ENCODE measurements at regions not wholly inside any gene's neighbourhood (a gene's known extent, or its start where the extent isn't known, plus 50 kb on each side); places are given as distances from the start of the nearest gene placed in this dataset.

DNA sequence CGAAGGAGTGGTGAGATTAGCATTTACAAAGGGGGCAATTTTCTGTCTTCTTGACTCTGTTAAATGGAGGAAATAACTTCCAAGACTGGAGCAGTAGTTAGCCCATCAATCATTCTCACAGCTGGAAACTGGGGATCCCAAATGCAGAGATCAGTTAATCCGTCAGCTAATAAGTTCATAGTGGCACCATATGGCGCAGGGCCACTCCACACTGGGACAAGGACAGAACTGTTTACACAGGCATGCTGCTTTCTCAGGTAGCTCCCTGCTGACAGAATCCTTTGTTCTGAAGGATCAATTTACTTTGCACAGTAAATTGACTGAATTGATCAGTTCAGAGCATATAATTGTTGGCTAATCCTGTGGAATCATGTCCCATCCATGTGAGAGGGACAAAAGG is 395.7 kb downstream of the TMEM161B start:
- Histone ChIP-seq H3K4me1 (ENCODE audit: control insufficient read depth, extremely low read depth, insufficient read depth, low read length) (no peaks in the 10 kb centered on the region), H3K4me3 (replicated peaks in 1 of 4; ENCODE audit: control extremely low read depth in 1 of 4, insufficient read depth in 1 of 4, low read depth in 3 of 4, low read length in 4 of 4) (no peak overlapping the region), H3K9me3 (ENCODE audit: control insufficient read depth, insufficient read depth, low read depth, low read length) (no peaks in the 10 kb centered on the region), H3K4me2 (ENCODE audit: extremely low read depth, insufficient read depth, low read length) (no peak overlapping the region), H4K20me1 (ENCODE audit: control insufficient read depth, extremely low read depth, insufficient read depth, low read length) (no peaks in the 10 kb centered on the region), H3K36me3 (ENCODE audit: control insufficient read depth, insufficient read depth, low read length) (no peaks in the 10 kb centered on the region), H3K79me2 (ENCODE audit: control insufficient read depth, insufficient read depth, low read length) (no peaks in the 10 kb centered on the region), H3K9ac (ENCODE audit: insufficient read depth, low read length) (no peak overlapping the region), H3K27ac (ENCODE audit: insufficient read depth, low read length) (no peak overlapping the region), H3K27me3 (ENCODE audit: control insufficient read depth, insufficient read depth, low read length) (no peaks in the 10 kb centered on the region), H2AFZ (ENCODE audit: low read length) (no peak overlapping the region)
- no peak for DNase-seq (ENCODE audit: low read depth in 2 of 2)
- TF ChIP-seq EZH2 (IDR thresholded peaks at IDR 0.05; ENCODE audit: low read length, missing control alignments) = no peak
- TF ChIP-seq, protein P1, sequence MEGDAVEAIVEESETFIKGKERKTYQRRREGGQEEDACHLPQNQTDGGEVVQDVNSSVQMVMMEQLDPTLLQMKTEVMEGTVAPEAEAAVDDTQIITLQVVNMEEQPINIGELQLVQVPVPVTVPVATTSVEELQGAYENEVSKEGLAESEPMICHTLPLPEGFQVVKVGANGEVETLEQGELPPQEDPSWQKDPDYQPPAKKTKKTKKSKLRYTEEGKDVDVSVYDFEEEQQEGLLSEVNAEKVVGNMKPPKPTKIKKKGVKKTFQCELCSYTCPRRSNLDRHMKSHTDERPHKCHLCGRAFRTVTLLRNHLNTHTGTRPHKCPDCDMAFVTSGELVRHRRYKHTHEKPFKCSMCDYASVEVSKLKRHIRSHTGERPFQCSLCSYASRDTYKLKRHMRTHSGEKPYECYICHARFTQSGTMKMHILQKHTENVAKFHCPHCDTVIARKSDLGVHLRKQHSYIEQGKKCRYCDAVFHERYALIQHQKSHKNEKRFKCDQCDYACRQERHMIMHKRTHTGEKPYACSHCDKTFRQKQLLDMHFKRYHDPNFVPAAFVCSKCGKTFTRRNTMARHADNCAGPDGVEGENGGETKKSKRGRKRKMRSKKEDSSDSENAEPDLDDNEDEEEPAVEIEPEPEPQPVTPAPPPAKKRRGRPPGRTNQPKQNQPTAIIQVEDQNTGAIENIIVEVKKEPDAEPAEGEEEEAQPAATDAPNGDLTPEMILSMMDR (conservative IDR thresholded peaks at IDR 0.05 in 1 of 2, IDR thresholded peaks at IDR 0.05 in 1 of 2; ENCODE audit: low read depth in 1 of 2, low read length in 2 of 2) = no peak

DNA sequence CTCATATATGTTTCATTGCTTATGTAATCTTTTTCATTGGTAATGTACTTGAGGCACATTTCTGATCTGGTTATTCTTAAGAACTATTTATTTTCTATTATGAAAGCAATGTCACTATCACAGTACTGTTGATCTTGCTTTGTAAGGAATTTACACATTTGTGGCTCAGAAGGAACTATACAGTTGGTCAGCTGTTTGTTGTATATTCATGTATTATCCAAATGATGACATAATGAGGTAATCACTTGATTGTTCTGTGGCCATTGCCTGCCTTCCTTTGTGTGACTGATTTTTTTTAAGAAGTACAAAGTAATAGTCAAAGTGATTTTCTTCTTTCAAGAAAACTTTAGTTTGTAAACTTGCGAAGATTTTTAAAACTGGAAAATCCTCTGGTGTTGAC is 399.9 kb downstream of the TMEM161B start:
- no peaks in the 10 kb centered on the region for H3K4me1 ChIP-seq (ENCODE audit: control insufficient read depth, extremely low read depth, insufficient read depth, low read length)
- no peak overlapping the region for H3K4me3 ChIP-seq (replicated peaks in 1 of 4; ENCODE audit: control extremely low read depth in 1 of 4, insufficient read depth in 1 of 4, low read depth in 3 of 4, low read length in 4 of 4)
- no peak overlapping the region for H3K9ac ChIP-seq (ENCODE audit: insufficient read depth, low read length)
- H3K4me2 ChIP-seq (ENCODE audit: extremely low read depth, insufficient read depth, low read length) = no peak overlapping the region
- no peak overlapping the region for H3K27ac ChIP-seq (ENCODE audit: insufficient read depth, low read length)
- no peak for DNase-seq (ENCODE audit: low read depth in 2 of 2)
- H3K9me3 ChIP-seq (ENCODE audit: control insufficient read depth, insufficient read depth, low read depth, low read length) = no peaks in the 10 kb centered on the region
- no peak overlapping the region for H2AFZ ChIP-seq (ENCODE audit: low read length)
- TF ChIP-seq EZH2 (IDR thresholded peaks at IDR 0.05; ENCODE audit: low read length, missing control alignments) = no peak
- TF ChIP-seq, protein P1 (conservative IDR thresholded peaks at IDR 0.05 in 1 of 2, IDR thresholded peaks at IDR 0.05 in 1 of 2; ENCODE audit: low read depth in 1 of 2, low read length in 2 of 2) = no peak
- H3K36me3 ChIP-seq (ENCODE audit: control insufficient read depth, insufficient read depth, low read length) = no peaks in the 10 kb centered on the region
- no peaks in the 10 kb centered on the region for H3K79me2 ChIP-seq (ENCODE audit: control insufficient read depth, insufficient read depth, low read length)
- H3K27me3 ChIP-seq (ENCODE audit: control insufficient read depth, insufficient read depth, low read length) = no peaks in the 10 kb centered on the region
- no peaks in the 10 kb centered on the region for H4K20me1 ChIP-seq (ENCODE audit: control insufficient read depth, extremely low read depth, insufficient read depth, low read length)

DNA sequence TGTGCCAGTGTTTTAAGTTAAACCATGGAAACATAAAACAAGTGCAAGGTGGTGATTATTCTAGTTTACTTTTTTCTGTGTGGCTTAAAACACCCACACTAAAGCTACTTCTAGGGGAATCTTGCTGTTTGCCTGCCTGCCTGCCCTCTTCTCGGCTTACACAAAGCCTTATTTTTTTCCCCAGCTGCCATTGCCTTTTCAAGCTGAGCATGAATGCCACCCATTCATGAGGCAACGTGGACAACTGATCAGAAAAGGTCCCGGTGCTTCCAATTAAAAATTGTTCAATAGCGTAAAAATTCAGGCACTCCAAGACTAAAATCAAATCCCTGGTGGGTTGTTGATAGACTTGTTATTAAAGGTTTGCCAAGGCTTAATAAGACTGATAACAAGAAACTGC is 401.4 kb downstream of the TMEM161B start:
- no peaks in the 10 kb centered on the region for H3K9me3 ChIP-seq (ENCODE audit: control insufficient read depth, insufficient read depth, low read depth, low read length)
- H3K27me3 ChIP-seq (ENCODE audit: control insufficient read depth, insufficient read depth, low read length) = no peaks in the 10 kb centered on the region
- no peak for TF ChIP-seq EZH2 (IDR thresholded peaks at IDR 0.05; ENCODE audit: low read length, missing control alignments)
- TF ChIP-seq, protein P1 (conservative IDR thresholded peaks at IDR 0.05 in 1 of 2, IDR thresholded peaks at IDR 0.05 in 1 of 2; ENCODE audit: low read depth in 1 of 2, low read length in 2 of 2) = no peak

More for the DNA sequence above, 401.4 kb downstream of the TMEM161B start:
- DNase-seq (ENCODE audit: low read depth in 2 of 2) = no peak
- H3K27ac ChIP-seq (ENCODE audit: insufficient read depth, low read length) = no peak overlapping the region
- H3K36me3 ChIP-seq (ENCODE audit: control insufficient read depth, insufficient read depth, low read length) = no peaks in the 10 kb centered on the region
- H3K4me3 ChIP-seq (replicated peaks in 1 of 4; ENCODE audit: control extremely low read depth in 1 of 4, insufficient read depth in 1 of 4, low read depth in 3 of 4, low read length in 4 of 4) = no peak overlapping the region
- no peak overlapping the region for H2AFZ ChIP-seq (ENCODE audit: low read length)
- no peak overlapping the region for H3K4me2 ChIP-seq (ENCODE audit: extremely low read depth, insufficient read depth, low read length)
- no peaks in the 10 kb centered on the region for H3K4me1 ChIP-seq (ENCODE audit: control insufficient read depth, extremely low read depth, insufficient read depth, low read length)
- H3K9ac ChIP-seq (ENCODE audit: insufficient read depth, low read length) = no peak overlapping the region
- H3K79me2 ChIP-seq (ENCODE audit: control insufficient read depth, insufficient read depth, low read length) = no peaks in the 10 kb centered on the region
- H4K20me1 ChIP-seq (ENCODE audit: control insufficient read depth, extremely low read depth, insufficient read depth, low read length) = no peaks in the 10 kb centered on the region
